A549 (cell line): ENCODE measurements at regions not wholly inside any gene's neighbourhood (a gene's known extent, or its start where the extent isn't known, plus 50 kb on each side); places are given as distances from the start of the nearest gene placed in this dataset.
A peak's percentile ranks its signal among the peaks of the same experiment; 100 is the strongest.

Experiments used
- ATAC-seq, 2 experiments: fragments of 200-7000 bp in 1 of 2; fragments of >200 bp in 1 of 2; cut with Nextera tagmentation in 1 of 2; cut with Tn5 transposase in 1 of 2; 3 replicates each; pipeline versions ENCODE4 v1.8.0 to v1.9.1; 2018 to 2020; ENCODE audit warnings: mild to moderate bottlenecking in 1 of 2, moderate library complexity in 1 of 2
- CTCF ChIA-PET: fragments of 300-600 bp; sonication (Branson Sonifier 250); formaldehyde crosslinking; extraction: SDS; loops from one replicate; lab custom pipeline; 2021; ENCODE audit warnings: antibody characterized with exemption, inconsistent platforms; lab: Yijun Ruan, JAX
- POLR2A ChIA-PET: fragments of 350-600 bp; formaldehyde crosslinking; extraction: SDS; loops from one replicate; lab custom pipeline; 2021; ENCODE audit warnings: antibody characterized with exemption, inconsistent platforms; lab: Yijun Ruan, JAX
- DNase-seq, 2 experiments: peaks; one replicate each; pipeline versions ENCODE4 v3.0.0 to v3.0.0-alpha.2; 2011 to 2016; ENCODE audit warnings: low read depth in 1 of 2, low spot score in 1 of 2
- FAIRE-seq: peaks from 2 replicates; lab custom pipeline; 2011; peaks lifted over from hg19 to GRCh38; lab: Jason Lieb, UNC
- H3K27ac ChIP-seq, 2 experiments: fragments of >200 bp; sonication (Bioruptor Twin); formaldehyde crosslinking; 3 replicates each; pipeline ENCODE4 v1.5.1; 2016 to 2017
- H3K4me1 ChIP-seq: fragments of >200 bp; sonication (Bioruptor Twin); formaldehyde crosslinking; 3 replicates; pipeline ENCODE4 v1.6.1; 2016
- H3K4me2 ChIP-seq: fragments of >200 bp; sonication (Bioruptor Twin); formaldehyde crosslinking; 3 replicates; pipeline ENCODE4 v1.6.1; 2016
- H3K4me3 ChIP-seq: fragments of >200 bp; sonication (Bioruptor Twin); formaldehyde crosslinking; 3 replicates; pipeline ENCODE4 v1.5.1; 2016
- H3K9me3 ChIP-seq: fragments of >200 bp; sonication (Bioruptor Twin); formaldehyde crosslinking; 3 replicates; pipeline ENCODE4 v1.6.1; 2016
- BHLHE40 ChIP-seq: IDR thresholded peaks from 2 replicates; pipeline ENCODE4 v1.6.1; 2012; ENCODE audit warnings: low read depth, low read length, inconsistent platforms
- CBX8 ChIP-seq: fragments of 200-600 bp; sonication (generic); IDR thresholded peaks from 2 replicates; pipeline ENCODE4 v1.6.1; 2016
- CEBPB ChIP-seq, 2 experiments: fragments of >200 bp in 1 of 2; sonication (Bioruptor Twin) in 1 of 2; formaldehyde crosslinking in 1 of 2; IDR thresholded peaks; 2 replicates each; pipeline ENCODE4 v1.6.1; 2012 to 2016
- CHD2 ChIP-seq: fragments of 150-350 bp; IDR thresholded peaks from 2 replicates; pipeline ENCODE4 v1.6.1; 2014; ENCODE audit warnings: low read length; ENCODE audit not compliant: partially characterized antibody
- EHF ChIP-seq: fragments of 250-450 bp; sonication (Bioruptor Pico); IDR thresholded peaks from 2 replicates; pipeline ENCODE4 v1.5.0; 2020; ENCODE audit warnings: mild to moderate bottlenecking
- ESRRA ChIP-seq: fragments of 150-350 bp; IDR thresholded peaks from 2 replicates; pipeline ENCODE4 v1.6.1; 2014; ENCODE audit warnings: mild to moderate bottlenecking, low read length, borderline replicate concordance
- FOSB ChIP-seq: fragments of 250-450 bp; sonication (Bioruptor Pico); IDR thresholded peaks from 2 replicates; pipeline ENCODE4 v1.5.0; 2020; ENCODE audit warnings: mild to moderate bottlenecking, moderate library complexity
- GATA3 ChIP-seq: IDR thresholded peaks from 2 replicates; pipeline ENCODE4 v1.6.1; 2012; ENCODE audit warnings: borderline replicate concordance
- HEYL ChIP-seq: fragments of 250-450 bp; sonication (Bioruptor Pico); IDR thresholded peaks from 2 replicates; pipeline ENCODE4 v1.8.0; 2021; ENCODE audit warnings: mild to moderate bottlenecking, moderate library complexity
- HOXB5 ChIP-seq: fragments of 250-450 bp; sonication (Bioruptor Pico); IDR thresholded peaks from 2 replicates; pipeline ENCODE4 v1.5.0; 2020; ENCODE audit warnings: mild to moderate bottlenecking, moderate library complexity
- JUN ChIP-seq, 2 experiments: fragments of >200 bp; sonication (Bioruptor Twin); formaldehyde crosslinking; IDR thresholded peaks; 2 replicates in 1 of 2; 3 replicates in 1 of 2; pipeline ENCODE4 v1.6.1; 2016 to 2017
- KDM1A ChIP-seq: fragments of 200-600 bp; sonication (generic); IDR thresholded peaks from 2 replicates; pipeline ENCODE4 v1.6.1; 2016; ENCODE audit warnings: low read depth, mild to moderate bottlenecking
- MAFK ChIP-seq: fragments of 450-650 bp; IDR thresholded peaks from 2 replicates; pipeline ENCODE4 v1.6.1; 2014; ENCODE audit not compliant: partially characterized antibody
- MYC ChIP-seq: IDR thresholded peaks from 2 replicates; pipeline ENCODE4 v1.6.1; 2012; ENCODE audit warnings: mild to moderate bottlenecking, inconsistent platforms, low read length, improper control_type of control experiment, borderline replicate concordance
- RCOR1 ChIP-seq: fragments of 150-350 bp; IDR thresholded peaks from 2 replicates; pipeline ENCODE4 v1.6.1; 2014; ENCODE audit warnings: antibody characterized with exemption, low read length, low read depth
- SMC3 ChIP-seq: fragments of >200 bp; sonication (Bioruptor Twin); formaldehyde crosslinking; IDR thresholded peaks from 3 replicates; pipeline ENCODE4 v1.6.1; 2018; ENCODE audit warnings: inconsistent platforms
- SREBF2 ChIP-seq: fragments of 450-650 bp; IDR thresholded peaks from 2 replicates; pipeline ENCODE4 v1.6.1; 2014; ENCODE audit warnings: mild to moderate bottlenecking, moderate library complexity
- TFCP2L1 ChIP-seq: fragments of 250-450 bp; sonication (Bioruptor Pico); IDR thresholded peaks from 2 replicates; pipeline ENCODE4 v1.5.0; 2021; ENCODE audit warnings: mild to moderate bottlenecking
- TP53 ChIP-seq: fragments of 250-450 bp; sonication (Bioruptor Pico); IDR thresholded peaks from 2 replicates; pipeline ENCODE4 v1.5.0; 2021; ENCODE audit warnings: mild to moderate bottlenecking, moderate library complexity
- ZNF302 ChIP-seq: fragments of 250-450 bp; sonication (Bioruptor Pico); IDR thresholded peaks from 2 replicates; pipeline ENCODE4 v1.9.0; 2021; ENCODE audit warnings: inconsistent platforms, mild to moderate bottlenecking, moderate library complexity
- WGBS: methylation state at CpG from one replicate; pipeline ENCODE4 v1.1.6; 2017; ENCODE audit errors: missing lambda C conversion rate; 5-methylcytosine and 5-hydroxymethylcytosine counted together
- TF ChIP-seq, protein P1 (sequence below): fragments of >200 bp; sonication (Bioruptor Twin); formaldehyde crosslinking; IDR thresholded peaks from 3 replicates; pipeline ENCODE4 v1.5.1; 2016
- TF ChIP-seq, protein P2 (sequence below): IDR thresholded peaks from 2 replicates; pipeline ENCODE4 v1.6.1; 2012
- TF ChIP-seq, protein P3 (sequence below): IDR thresholded peaks from 2 replicates; pipeline ENCODE4 v1.6.1; 2012
- TF ChIP-seq, protein P4 (sequence below): fragments of >200 bp; sonication (Bioruptor Twin); formaldehyde crosslinking; IDR thresholded peaks from 3 replicates; pipeline ENCODE4 v1.6.1; 2016

DNA sequence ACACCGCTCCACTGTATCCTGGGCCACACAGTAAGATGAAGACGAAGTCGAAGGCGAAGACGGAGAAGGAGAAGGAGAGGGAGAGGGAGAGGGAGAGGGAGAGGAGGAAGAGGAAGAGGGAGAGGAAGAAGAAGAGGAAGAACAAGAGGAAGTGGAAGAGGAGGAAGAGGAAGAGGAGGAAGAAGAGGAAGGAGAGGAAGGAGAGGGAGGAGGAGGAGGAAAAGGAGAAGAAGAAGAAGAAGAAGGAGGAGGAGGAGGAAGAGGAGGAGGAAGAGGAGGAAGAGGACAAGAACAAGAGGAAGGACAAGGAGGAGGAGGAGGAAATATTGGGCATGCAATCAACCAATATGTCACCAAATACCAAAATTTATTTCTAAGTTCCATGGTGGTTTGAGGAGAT lies 149.5 kb upstream of the ERCC4 start:
- Histone ChIP-seq H3K4me3 (no peak overlapping the region), H3K4me2 (no peak overlapping the region), H3K4me1 (no peaks in the 10 kb centered on the region), H3K9me3 (no peaks in the 10 kb centered on the region; the same call in 2 of the 3 replicates), H3K27ac (no peak overlapping the region)
- TF ChIP-seq EHF (CRISPR knock-in tag), result no peak
- TF ChIP-seq, protein P1, sequence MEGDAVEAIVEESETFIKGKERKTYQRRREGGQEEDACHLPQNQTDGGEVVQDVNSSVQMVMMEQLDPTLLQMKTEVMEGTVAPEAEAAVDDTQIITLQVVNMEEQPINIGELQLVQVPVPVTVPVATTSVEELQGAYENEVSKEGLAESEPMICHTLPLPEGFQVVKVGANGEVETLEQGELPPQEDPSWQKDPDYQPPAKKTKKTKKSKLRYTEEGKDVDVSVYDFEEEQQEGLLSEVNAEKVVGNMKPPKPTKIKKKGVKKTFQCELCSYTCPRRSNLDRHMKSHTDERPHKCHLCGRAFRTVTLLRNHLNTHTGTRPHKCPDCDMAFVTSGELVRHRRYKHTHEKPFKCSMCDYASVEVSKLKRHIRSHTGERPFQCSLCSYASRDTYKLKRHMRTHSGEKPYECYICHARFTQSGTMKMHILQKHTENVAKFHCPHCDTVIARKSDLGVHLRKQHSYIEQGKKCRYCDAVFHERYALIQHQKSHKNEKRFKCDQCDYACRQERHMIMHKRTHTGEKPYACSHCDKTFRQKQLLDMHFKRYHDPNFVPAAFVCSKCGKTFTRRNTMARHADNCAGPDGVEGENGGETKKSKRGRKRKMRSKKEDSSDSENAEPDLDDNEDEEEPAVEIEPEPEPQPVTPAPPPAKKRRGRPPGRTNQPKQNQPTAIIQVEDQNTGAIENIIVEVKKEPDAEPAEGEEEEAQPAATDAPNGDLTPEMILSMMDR, result no peak
- TF ChIP-seq ZNF302 (CRISPR knock-in tag), result no peak
- no peak for TF ChIP-seq GATA3
- no peak for TF ChIP-seq MAFK
- TF ChIP-seq, protein P2, sequence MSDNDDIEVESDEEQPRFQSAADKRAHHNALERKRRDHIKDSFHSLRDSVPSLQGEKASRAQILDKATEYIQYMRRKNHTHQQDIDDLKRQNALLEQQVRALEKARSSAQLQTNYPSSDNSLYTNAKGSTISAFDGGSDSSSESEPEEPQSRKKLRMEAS, result no peak
- TF ChIP-seq JUN (IDR thresholded peaks at IDR 0.05), result no peak
- no peak for TF ChIP-seq HOXB5 (CRISPR knock-in tag)
- TF ChIP-seq BHLHE40, result no peak
- no peak for TF ChIP-seq RCOR1
- FAIRE-seq (no peak), DNase-seq (no peak), ATAC-seq (no peak)
- 37% methylated on average over 5 of the region's 5 CpGs for WGBS
- CTCF ChIA-PET, result interaction anchor here (0.5 kb wide), 1 partner anchor 1126 kb away, joined by 3 read pairs; no protein-coding TSS in a partner anchor
- POLR2A ChIA-PET, result no interaction called here

DNA sequence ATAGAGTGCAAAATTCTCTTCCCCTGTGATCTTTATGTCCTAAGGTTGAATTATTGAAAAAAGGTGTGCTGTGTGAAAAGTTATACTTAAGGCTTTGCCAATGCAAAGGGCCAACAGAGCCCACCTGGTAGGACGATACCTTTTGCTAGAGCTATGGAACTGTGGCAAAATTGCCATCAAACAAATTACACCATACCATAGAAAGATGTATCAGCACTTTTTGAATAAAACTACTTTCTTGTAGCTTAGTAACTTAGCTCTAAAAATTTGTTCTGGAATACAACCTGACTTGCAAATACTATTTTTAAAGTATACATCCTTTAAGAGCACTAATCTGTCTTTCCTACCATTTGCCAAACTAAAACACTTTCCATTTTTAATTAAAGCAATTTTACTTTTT lies 147.2 kb upstream of the ERCC4 start:
- ChIA-PET CTCF (no interaction called here), POLR2A (no interaction called here)
- 0% methylated on average over 1 of the region's 1 CpG for WGBS
- ATAC-seq (no peak), DNase-seq (no peak), FAIRE-seq (no peak)
- no peak overlapping the region for H3K27ac ChIP-seq
- H3K9me3 ChIP-seq, result peaks cover 8% of the 10 kb centered on the region; the same call in 2 of the 3 replicates
- no peak overlapping the region for H3K4me3 ChIP-seq
- H3K4me2 ChIP-seq, result no peak overlapping the region
- H3K4me1 ChIP-seq, result no peaks in the 10 kb centered on the region
- TF ChIP-seq TFCP2L1 (CRISPR knock-in tag), result no peak
- TF ChIP-seq SREBF2, result no peak
- no peak for TF ChIP-seq CHD2
- TF ChIP-seq TP53 (CRISPR knock-in tag), result no peak
- TF ChIP-seq, protein P3, sequence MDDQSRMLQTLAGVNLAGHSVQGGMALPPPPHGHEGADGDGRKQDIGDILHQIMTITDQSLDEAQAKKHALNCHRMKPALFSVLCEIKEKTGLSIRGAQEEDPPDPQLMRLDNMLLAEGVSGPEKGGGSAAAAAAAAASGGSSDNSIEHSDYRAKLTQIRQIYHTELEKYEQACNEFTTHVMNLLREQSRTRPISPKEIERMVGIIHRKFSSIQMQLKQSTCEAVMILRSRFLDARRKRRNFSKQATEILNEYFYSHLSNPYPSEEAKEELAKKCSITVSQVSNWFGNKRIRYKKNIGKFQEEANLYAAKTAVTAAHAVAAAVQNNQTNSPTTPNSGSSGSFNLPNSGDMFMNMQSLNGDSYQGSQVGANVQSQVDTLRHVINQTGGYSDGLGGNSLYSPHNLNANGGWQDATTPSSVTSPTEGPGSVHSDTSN, result no peak
- peak; percentile 41 for TF ChIP-seq MAFK

DNA sequence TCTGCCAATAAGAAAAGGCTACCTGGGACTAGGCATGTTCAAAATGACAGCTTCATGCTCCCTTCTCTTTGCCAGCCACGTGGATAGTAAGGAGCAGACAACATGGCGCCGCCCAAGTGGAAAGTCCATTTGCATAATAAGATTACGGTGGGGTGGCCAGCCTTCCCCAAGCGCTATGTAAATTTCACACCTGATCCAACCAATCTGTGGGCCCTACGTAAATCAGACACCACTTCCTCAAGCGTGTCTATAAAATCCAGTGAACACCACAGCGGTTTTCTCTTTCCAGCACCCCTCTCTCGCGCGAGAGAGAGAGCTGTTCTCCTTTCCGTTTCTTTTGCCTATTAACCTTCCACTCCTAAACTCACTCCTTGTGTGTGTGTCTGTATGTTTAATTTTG lies 140.3 kb upstream of the ERCC4 start:
- CTCF ChIA-PET, result interaction anchor here (1.3 kb wide), 1 partner anchor 86 kb away, joined by 4 read pairs; no protein-coding TSS in a partner anchor
- POLR2A ChIA-PET, result no interaction called here
- Histone ChIP-seq H3K4me2 (no peak overlapping the region), H3K9me3 (peaks cover 12% of the 10 kb centered on the region; the same call in 2 of the 3 replicates), H3K4me3 (no peak overlapping the region), H3K27ac (no peak overlapping the region), H3K4me1 (no peaks in the 10 kb centered on the region)
- DNase-seq (no peak), ATAC-seq (no peak), FAIRE-seq (no peak)
- TF ChIP-seq KDM1A (no peak), ESRRA (no peak), EHF (CRISPR knock-in tag) (no peak)
- 51% methylated on average over 12 of the region's 12 CpGs for WGBS

DNA sequence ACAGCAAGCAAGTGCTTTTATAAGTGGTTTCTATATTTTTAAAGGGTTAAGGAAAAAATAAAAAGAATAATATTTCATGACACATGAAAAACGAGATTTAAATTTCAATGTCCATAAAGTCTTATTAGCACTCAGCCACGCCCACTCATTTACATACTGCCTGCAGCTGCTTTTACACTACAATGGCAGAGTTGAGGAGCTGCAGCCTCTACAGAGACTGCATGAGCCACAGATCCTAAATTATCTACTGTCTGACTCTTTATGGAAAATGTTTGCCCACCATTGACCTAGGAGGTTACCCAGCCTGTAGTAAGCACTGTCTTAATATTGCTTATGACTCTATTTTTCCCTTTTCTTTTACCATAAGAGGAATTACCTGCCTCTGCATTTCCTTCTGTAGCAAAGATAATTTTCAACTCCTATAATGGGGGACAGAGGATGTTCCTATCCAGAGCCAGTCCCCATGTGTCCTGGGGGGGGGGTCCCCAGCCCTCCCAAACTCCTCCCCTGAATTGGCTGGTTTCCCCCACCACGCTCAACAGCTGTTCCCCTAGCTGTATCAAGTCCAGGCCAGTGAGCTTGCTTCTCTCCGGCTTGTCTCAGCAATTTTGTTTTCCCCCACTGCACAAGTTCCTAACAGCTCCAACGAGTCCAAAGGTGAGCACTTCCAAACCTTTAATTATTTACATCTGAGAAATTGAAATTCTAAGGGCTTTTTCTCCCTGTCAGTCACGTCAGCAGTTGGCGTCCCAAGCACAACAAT lies 139.4 kb upstream of the ERCC4 start:
- H3K9me3 ChIP-seq, result peaks cover 12% of the 10 kb centered on the region; the same call in 2 of the 3 replicates
- no peak overlapping the region for H3K4me3 ChIP-seq
- ATAC-seq (no peak), DNase-seq (no peak), FAIRE-seq (no peak)
- no peak overlapping the region for H3K27ac ChIP-seq
- no peak overlapping the region for H3K4me2 ChIP-seq
- H3K4me1 ChIP-seq, result no peaks in the 10 kb centered on the region
- POLR2A ChIA-PET, result no interaction called here
- TF ChIP-seq CHD2, result no peak
- TF ChIP-seq SMC3, result no peak
- no peak for TF ChIP-seq BHLHE40
- no peak for TF ChIP-seq MYC
- TF ChIP-seq TP53 (CRISPR knock-in tag), result no peak
- TF ChIP-seq CBX8, result no peak
- TF ChIP-seq HEYL (CRISPR knock-in tag), result no peak
- TF ChIP-seq, protein P1, result no peak
- TF ChIP-seq SREBF2, result no peak
- TF ChIP-seq, protein P4, sequence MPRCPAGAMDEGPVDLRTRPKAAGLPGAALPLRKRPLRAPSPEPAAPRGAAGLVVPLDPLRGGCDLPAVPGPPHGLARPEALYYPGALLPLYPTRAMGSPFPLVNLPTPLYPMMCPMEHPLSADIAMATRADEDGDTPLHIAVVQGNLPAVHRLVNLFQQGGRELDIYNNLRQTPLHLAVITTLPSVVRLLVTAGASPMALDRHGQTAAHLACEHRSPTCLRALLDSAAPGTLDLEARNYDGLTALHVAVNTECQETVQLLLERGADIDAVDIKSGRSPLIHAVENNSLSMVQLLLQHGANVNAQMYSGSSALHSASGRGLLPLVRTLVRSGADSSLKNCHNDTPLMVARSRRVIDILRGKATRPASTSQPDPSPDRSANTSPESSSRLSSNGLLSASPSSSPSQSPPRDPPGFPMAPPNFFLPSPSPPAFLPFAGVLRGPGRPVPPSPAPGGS, result no peak
- no peak for TF ChIP-seq CEBPB (IDR thresholded peaks at IDR 0.05)
- no peak for TF ChIP-seq FOSB
- TF ChIP-seq, all 56 proteins: peak for 0
- CTCF ChIA-PET, result interaction anchor here (1.3 kb wide), 1 partner anchor 86 kb away, joined by 4 read pairs; no protein-coding TSS in a partner anchor
- WGBS, result 11% methylated on average over 7 of the region's 7 CpGs
